K562 (cell line): ENCODE measurements at regions not wholly inside any gene's neighbourhood (a gene's known extent, or its start where the extent isn't known, plus 50 kb on each side); places are given as distances from the start of the nearest gene placed in this dataset.

Experiments used
- ARID1B ChIP-seq: fragments of 450-650 bp; IDR thresholded peaks from 2 replicates; pipeline ENCODE4 v1.6.1; 2016; ENCODE audit warnings: antibody characterized with exemption, mild to moderate bottlenecking, inconsistent platforms
- ATF4 ChIP-seq: fragments of 450-650 bp; formaldehyde crosslinking; IDR thresholded peaks from 2 replicates; pipeline ENCODE4 v1.4.0; 2022; ENCODE audit warnings: mild to moderate bottlenecking, moderate library complexity
- CREB5 ChIP-seq: fragments of 250-450 bp; sonication (Bioruptor Pico); IDR thresholded peaks from 2 replicates; pipeline ENCODE4 v1.5.0; 2020; ENCODE audit warnings: mild to moderate bottlenecking
- FOXJ3 ChIP-seq: sonication (generic); formaldehyde crosslinking; IDR thresholded peaks from 2 replicates; pipeline ENCODE4 v1.4.0; 2020; ENCODE audit warnings: mild to moderate bottlenecking, missing genetic modification reagents
- IRF9 ChIP-seq: fragments of 450-650 bp; IDR thresholded peaks from 2 replicates; pipeline ENCODE4 v1.6.1; 2016; ENCODE audit warnings: missing biosample characterization, missing genetic modification characterization
- KLF13 ChIP-seq: fragments of 450-650 bp; IDR thresholded peaks from 2 replicates; pipeline ENCODE4 v1.6.1; 2016; ENCODE audit warnings: missing genetic modification characterization, low read depth, mild to moderate bottlenecking, missing compliant biosample characterization, moderate library complexity, borderline replicate concordance
- MBD1 ChIP-seq: fragments of 250-450 bp; sonication (Bioruptor Pico); IDR thresholded peaks from 2 replicates; pipeline ENCODE4 v1.8.0; 2022; ENCODE audit warnings: inconsistent platforms
- NR0B1 ChIP-seq: fragments of 450-650 bp; IDR thresholded peaks from one replicate; pipeline ENCODE4 v1.6.1; 2018; ENCODE audit warnings: mild to moderate bottlenecking, moderate library complexity; ENCODE audit not compliant: partially characterized antibody
- POLR2AphosphoS2 ChIP-seq: IDR thresholded peaks from 2 replicates; pipeline ENCODE4 v1.6.1; 2012; ENCODE audit warnings: low read length, improper control_type of control experiment
- SETDB1 ChIP-seq: IDR thresholded peaks from one replicate; pipeline ENCODE4 v1.6.1; 2012; ENCODE audit warnings: low read length, control low read depth, inconsistent platforms
- TEAD1 ChIP-seq, 2 experiments: fragments of 450-650 bp in 1 of 2; sonication (generic) in 1 of 2; formaldehyde crosslinking; IDR thresholded peaks; 2 replicates each; pipeline versions ENCODE4 v1.4.0 to v1.8.0; 2020 to 2022; ENCODE audit warnings: mild to moderate bottlenecking in 2 of 2, missing genetic modification reagents in 1 of 2
- ZBTB33 ChIP-seq: sonication (generic); formaldehyde crosslinking; IDR thresholded peaks from 2 replicates; pipeline ENCODE4 v1.8.1; 2023; ENCODE audit warnings: mild to moderate bottlenecking, missing genetic modification reagents
- ZNF609 ChIP-seq: sonication (generic); formaldehyde crosslinking; IDR thresholded peaks from 2 replicates; pipeline ENCODE4 v1.8.1; 2023; ENCODE audit warnings: missing genetic modification reagents, mild to moderate bottlenecking, borderline replicate concordance

- TF ChIP-seq ZBTB33 (CRISPR knock-in tag) (no peak), IRF9 (tag) (no peak), SETDB1 (no peak), ARID1B (peak; percentile 94), FOXJ3 (CRISPR knock-in tag) (no peak), POLR2AphosphoS2 (no peak), ZNF609 (CRISPR knock-in tag) (no peak), NR0B1 (no peak), CREB5 (no peak), ATF4 (CRISPR knock-in tag) (no peak), MBD1 (CRISPR knock-in tag) (no peak), TEAD1 (CRISPR knock-in tag; IDR thresholded peaks at IDR 0.05) (no peak), KLF13 (tag) (no peak)
These were observed 128.0 kb upstream of the PROK2 start (continued) for GRCh38 chr3:71912839-71913495.
